ENCODE measurements at regions not wholly inside any gene's neighbourhood (a gene's known extent, or its start where the extent isn't known, plus 50 kb on each side); places are given as distances from the start of the nearest gene placed in this dataset.

DNA sequence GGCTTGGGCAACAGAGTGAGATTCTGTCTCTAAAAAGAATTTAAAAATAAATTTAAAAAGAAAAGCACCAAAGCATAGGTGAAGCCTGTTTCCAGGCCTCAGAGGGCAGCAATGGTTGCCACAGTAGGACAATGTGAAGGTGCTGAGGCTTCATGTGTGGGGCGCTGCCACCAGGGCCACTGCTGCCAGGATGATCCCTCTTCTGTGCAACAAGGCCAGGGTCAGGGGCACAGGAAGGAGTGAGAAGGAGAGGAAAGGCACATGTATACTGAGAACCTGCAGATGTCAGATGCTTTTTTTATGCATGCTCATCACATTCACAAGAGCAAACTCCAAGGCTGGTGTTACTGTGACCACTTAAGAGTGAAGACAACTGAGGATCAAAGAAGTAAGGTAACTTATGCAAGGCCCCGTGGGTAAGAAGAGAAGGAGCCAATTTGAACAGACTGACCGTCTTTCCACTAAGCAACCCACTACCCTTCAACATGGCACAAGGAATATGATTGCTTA lies 79.7 kb upstream of the ACKR3 start:
- H3K27ac ChIP-seq (ENCODE audit: low read depth, low read length) = no peak overlapping the region
- no peak overlapping the region for H3K9ac ChIP-seq (ENCODE audit: low read depth in 1 of 2, low read length in 2 of 2)
- H3K27me3 ChIP-seq (ENCODE audit: control insufficient read depth in 1 of 2, insufficient read depth in 2 of 2, low read length in 2 of 2) = no peaks in the 10 kb centered on the region
- no peaks in the 10 kb centered on the region for H3K9me3 ChIP-seq (ENCODE audit: control insufficient read depth in 1 of 2, low read length in 2 of 2)
- no peaks in the 10 kb centered on the region for H3K36me3 ChIP-seq (ENCODE audit: control insufficient read depth in 1 of 2, insufficient read depth in 2 of 2, low read length in 2 of 2)
- H3K4me3 ChIP-seq (ENCODE audit: low read depth in 1 of 2, low read length in 2 of 2) = no peak overlapping the region
- H3K4me1 ChIP-seq (ENCODE audit: control insufficient read depth in 1 of 2, insufficient read depth in 2 of 2, low read length in 2 of 2) = no peaks in the 10 kb centered on the region

DNA sequence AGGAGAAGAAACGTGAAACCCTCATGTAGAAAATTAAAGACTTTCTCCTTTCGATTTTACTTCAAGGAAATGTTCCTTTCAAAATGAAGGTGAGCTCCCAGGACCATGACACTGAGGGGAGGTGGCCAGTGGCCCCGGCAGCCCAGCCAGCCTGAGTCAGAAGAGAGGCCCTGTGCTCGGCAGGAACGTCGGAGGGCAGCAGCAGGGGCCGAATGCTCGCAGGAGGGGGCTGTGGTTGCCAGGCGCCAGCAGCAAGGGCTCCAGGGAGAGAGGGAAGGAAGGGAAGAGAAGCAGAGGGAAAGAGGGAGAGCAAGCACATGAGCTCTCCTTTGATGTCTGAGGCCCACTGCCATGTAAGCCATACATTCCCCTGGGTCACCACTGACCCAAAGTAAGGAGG lies 73.3 kb upstream of the ACKR3 start:
- Histone ChIP-seq H3K9ac (ENCODE audit: low read depth in 1 of 2, low read length in 2 of 2) (no peak overlapping the region), H3K4me1 (ENCODE audit: control insufficient read depth in 1 of 2, insufficient read depth in 2 of 2, low read length in 2 of 2) (no peaks in the 10 kb centered on the region)

DNA sequence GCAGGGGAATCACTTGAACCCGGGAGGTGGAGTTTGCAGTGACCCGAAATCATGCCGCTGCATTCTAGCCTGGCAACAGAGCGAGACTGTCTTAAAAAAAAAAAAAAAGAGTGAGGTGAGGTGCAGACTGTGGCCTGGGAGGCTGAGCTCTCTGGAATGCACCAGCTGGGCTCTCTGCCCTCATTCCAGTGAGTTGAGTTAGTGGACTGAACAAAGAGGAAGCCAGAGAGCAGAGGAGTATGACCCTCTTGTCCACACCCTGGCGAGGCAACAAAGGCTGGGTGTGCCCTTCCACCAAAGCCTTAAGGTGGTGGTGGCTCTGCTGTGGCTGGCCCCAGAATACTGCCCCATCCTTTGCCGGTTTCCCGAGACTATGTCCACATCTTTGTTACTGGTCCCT lies 71.3 kb upstream of the ACKR3 start:
- Histone ChIP-seq H3K27ac (ENCODE audit: low read depth, low read length) (no peak overlapping the region), H3K4me1 (ENCODE audit: control insufficient read depth in 1 of 2, insufficient read depth in 2 of 2, low read length in 2 of 2) (no peaks in the 10 kb centered on the region), H3K27me3 (ENCODE audit: control insufficient read depth in 1 of 2, insufficient read depth in 2 of 2, low read length in 2 of 2) (no peaks in the 10 kb centered on the region), H3K9me3 (ENCODE audit: control insufficient read depth in 1 of 2, low read length in 2 of 2) (no peaks in the 10 kb centered on the region), H3K36me3 (ENCODE audit: control insufficient read depth in 1 of 2, insufficient read depth in 2 of 2, low read length in 2 of 2) (no peaks in the 10 kb centered on the region), H3K4me3 (ENCODE audit: low read depth in 1 of 2, low read length in 2 of 2) (no peak overlapping the region), H3K9ac (ENCODE audit: low read depth in 1 of 2, low read length in 2 of 2) (no peak overlapping the region)

More for the DNA sequence above, 73.3 kb upstream of the ACKR3 start:
- no peaks in the 10 kb centered on the region for H3K36me3 ChIP-seq (ENCODE audit: control insufficient read depth in 1 of 2, insufficient read depth in 2 of 2, low read length in 2 of 2)
- no peak overlapping the region for H3K27ac ChIP-seq (ENCODE audit: low read depth, low read length)
- no peaks in the 10 kb centered on the region for H3K9me3 ChIP-seq (ENCODE audit: control insufficient read depth in 1 of 2, low read length in 2 of 2)
- no peak overlapping the region for H3K4me3 ChIP-seq (ENCODE audit: low read depth in 1 of 2, low read length in 2 of 2)
- no peaks in the 10 kb centered on the region for H3K27me3 ChIP-seq (ENCODE audit: control insufficient read depth in 1 of 2, insufficient read depth in 2 of 2, low read length in 2 of 2)

DNA sequence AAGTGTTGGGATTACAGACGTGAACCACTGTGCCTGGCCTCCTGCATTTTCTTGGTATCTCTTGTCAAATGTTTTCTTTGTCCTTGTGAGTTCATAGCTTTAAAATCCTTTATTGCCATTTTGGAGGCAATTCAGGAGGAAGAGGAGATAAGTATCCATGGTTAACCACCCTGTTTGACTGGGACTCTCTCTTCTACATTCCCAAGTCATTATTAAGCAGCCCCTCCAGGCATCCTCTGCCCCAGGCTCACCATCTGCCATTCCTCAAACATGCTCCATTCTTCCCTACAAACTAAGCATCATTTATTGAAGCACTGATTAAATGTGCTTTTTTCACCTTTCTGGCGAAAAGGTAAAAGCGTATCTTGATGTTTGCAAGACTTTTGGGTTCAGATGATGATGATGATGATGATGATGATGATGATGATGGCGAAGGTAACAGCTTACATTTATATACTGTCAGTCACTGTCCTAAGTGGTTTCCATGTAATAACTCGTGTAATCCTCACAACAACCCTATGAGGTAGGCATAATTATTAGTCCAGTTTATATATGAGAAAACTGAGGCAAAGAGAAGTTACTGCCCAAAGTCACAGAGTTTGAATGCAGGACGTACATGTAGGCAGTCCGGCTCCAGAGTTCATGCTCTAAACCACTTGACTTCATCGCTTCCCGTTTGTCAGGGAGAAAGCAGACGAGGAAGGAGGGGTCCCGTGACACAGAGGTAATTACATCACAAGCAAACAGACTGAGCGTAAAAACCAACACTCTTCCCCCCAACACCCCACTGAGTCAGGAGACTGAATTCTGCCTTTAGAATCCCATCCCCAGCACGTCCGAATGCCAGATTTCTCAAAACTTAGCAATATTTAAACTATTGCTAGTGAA lies 69.7 kb upstream of the ACKR3 start:
- Histone ChIP-seq H3K27me3 (ENCODE audit: control insufficient read depth in 1 of 2, insufficient read depth in 2 of 2, low read length in 2 of 2) (no peaks in the 10 kb centered on the region), H3K9me3 (ENCODE audit: control insufficient read depth in 1 of 2, low read length in 2 of 2) (no peaks in the 10 kb centered on the region), H3K27ac (ENCODE audit: low read depth, low read length) (no peak overlapping the region), H3K9ac (ENCODE audit: low read depth in 1 of 2, low read length in 2 of 2) (no peak overlapping the region), H3K4me3 (ENCODE audit: low read depth in 1 of 2, low read length in 2 of 2) (no peak overlapping the region), H3K4me1 (ENCODE audit: control insufficient read depth in 1 of 2, insufficient read depth in 2 of 2, low read length in 2 of 2) (no peaks in the 10 kb centered on the region), H3K36me3 (ENCODE audit: control insufficient read depth in 1 of 2, insufficient read depth in 2 of 2, low read length in 2 of 2) (no peaks in the 10 kb centered on the region)

DNA sequence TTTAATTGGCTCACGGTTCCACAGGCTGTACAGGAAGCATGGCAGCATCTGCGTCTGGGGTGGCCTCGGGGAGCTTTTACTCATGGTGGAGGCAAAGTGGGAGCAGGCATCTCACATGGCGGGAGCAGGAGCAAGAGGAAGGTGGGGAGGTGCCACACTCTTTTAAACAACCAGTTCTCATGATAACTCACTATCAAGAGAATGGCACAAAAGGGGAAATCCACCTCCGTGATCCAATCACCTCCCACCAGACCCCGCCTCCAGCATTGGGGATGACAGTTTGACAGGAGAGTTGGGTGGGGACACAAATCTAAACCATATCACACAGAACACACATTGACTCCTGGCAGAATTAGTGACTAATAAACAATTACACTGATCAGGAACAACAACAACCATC lies 68.6 kb upstream of the ACKR3 start:
- Histone ChIP-seq H3K27ac (ENCODE audit: low read depth, low read length) (no peak overlapping the region), H3K9ac (ENCODE audit: low read depth in 1 of 2, low read length in 2 of 2) (no peak overlapping the region), H3K9me3 (ENCODE audit: control insufficient read depth in 1 of 2, low read length in 2 of 2) (no peaks in the 10 kb centered on the region), H3K4me1 (ENCODE audit: control insufficient read depth in 1 of 2, insufficient read depth in 2 of 2, low read length in 2 of 2) (no peaks in the 10 kb centered on the region), H3K36me3 (ENCODE audit: control insufficient read depth in 1 of 2, insufficient read depth in 2 of 2, low read length in 2 of 2) (no peaks in the 10 kb centered on the region), H3K27me3 (ENCODE audit: control insufficient read depth in 1 of 2, insufficient read depth in 2 of 2, low read length in 2 of 2) (peaks cover 0 to 2% of the 10 kb centered on the region in 2 donors), H3K4me3 (ENCODE audit: low read depth in 1 of 2, low read length in 2 of 2) (no peak overlapping the region)

DNA sequence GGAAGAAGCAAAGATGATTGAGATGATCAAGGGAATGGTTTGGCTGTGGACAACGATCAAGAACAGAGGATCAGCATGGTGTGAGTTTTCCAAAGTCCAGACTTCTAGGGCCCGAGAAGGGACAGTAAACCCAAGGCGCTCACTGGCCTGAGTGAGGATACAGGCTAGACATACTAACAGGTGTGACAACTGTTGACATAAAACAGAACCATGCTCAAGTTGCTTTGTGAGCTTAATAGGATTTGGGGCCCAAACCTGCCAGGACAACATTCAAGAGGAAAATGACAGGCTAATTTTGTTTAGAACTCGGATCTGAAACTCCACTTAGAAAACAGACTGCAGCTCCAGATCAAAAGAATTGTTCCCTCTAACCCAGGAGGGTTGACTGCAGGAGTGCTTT lies 68.1 kb upstream of the ACKR3 start:
- H3K27me3 ChIP-seq (ENCODE audit: control insufficient read depth in 1 of 2, insufficient read depth in 2 of 2, low read length in 2 of 2) = peaks cover 4 to 6% of the 10 kb centered on the region in 2 donors
- H3K9me3 ChIP-seq (ENCODE audit: control insufficient read depth in 1 of 2, low read length in 2 of 2) = no peaks in the 10 kb centered on the region
- no peaks in the 10 kb centered on the region for H3K36me3 ChIP-seq (ENCODE audit: control insufficient read depth in 1 of 2, insufficient read depth in 2 of 2, low read length in 2 of 2)
- no peaks in the 10 kb centered on the region for H3K4me1 ChIP-seq (ENCODE audit: control insufficient read depth in 1 of 2, insufficient read depth in 2 of 2, low read length in 2 of 2)
- H3K9ac ChIP-seq (ENCODE audit: low read depth in 1 of 2, low read length in 2 of 2) = no peak overlapping the region
- no peak overlapping the region for H3K4me3 ChIP-seq (ENCODE audit: low read depth in 1 of 2, low read length in 2 of 2)
- H3K27ac ChIP-seq (ENCODE audit: low read depth, low read length) = no peak overlapping the region

DNA sequence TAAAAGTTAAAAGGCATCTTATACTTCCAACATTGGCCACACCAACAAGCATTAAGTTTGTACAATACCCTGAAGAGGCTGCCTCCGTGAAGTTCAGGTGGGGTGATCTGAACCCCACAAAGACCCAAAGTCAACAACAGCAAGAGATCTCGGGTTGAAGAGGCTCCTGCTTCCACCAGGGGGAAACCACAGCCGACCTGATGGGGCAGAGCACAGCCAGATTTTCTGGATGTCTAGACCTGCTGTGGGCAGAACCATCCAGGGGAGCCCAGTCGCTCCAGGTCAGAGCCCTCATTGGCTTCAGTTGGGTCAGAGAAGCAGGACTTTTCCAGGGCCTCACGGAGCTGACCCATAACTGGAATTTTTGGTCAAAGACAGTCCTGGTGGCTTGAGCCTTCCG lies 66.5 kb upstream of the ACKR3 start:
- H3K4me1 ChIP-seq (ENCODE audit: control insufficient read depth in 1 of 2, insufficient read depth in 2 of 2, low read length in 2 of 2) = no peaks in the 10 kb centered on the region
- no peaks in the 10 kb centered on the region for H3K9me3 ChIP-seq (ENCODE audit: control insufficient read depth in 1 of 2, low read length in 2 of 2)
- H3K27ac ChIP-seq (ENCODE audit: low read depth, low read length) = no peak overlapping the region
- H3K9ac ChIP-seq (ENCODE audit: low read depth in 1 of 2, low read length in 2 of 2) = no peak overlapping the region
- H3K36me3 ChIP-seq (ENCODE audit: control insufficient read depth in 1 of 2, insufficient read depth in 2 of 2, low read length in 2 of 2) = no peaks in the 10 kb centered on the region
- H3K4me3 ChIP-seq (ENCODE audit: low read depth in 1 of 2, low read length in 2 of 2) = no peak overlapping the region
- peaks cover 13 to 17% of the 10 kb centered on the region in 2 donors for H3K27me3 ChIP-seq (ENCODE audit: control insufficient read depth in 1 of 2, insufficient read depth in 2 of 2, low read length in 2 of 2)

DNA sequence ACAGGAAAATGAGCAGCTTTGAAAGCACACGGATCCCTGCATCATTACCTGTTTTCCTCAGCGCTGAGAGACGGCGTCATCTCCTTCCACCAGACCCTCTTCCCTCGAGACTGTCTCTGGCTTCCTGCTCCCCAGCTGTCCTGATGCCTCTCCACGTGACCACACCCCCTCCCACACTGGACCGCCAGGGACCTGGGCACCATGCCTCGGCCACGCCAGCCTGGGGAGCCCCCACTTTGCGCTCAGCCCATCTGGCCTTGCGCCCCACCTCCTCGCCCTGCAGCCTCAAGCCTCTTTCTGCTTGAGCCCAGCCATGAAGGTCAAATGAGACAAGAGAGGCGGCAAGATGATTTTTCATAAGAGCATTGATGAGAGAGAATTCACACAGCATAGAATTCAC lies 66.0 kb upstream of the ACKR3 start:
- Histone ChIP-seq H3K4me1 (ENCODE audit: control insufficient read depth in 1 of 2, insufficient read depth in 2 of 2, low read length in 2 of 2) (no peaks in the 10 kb centered on the region), H3K36me3 (ENCODE audit: control insufficient read depth in 1 of 2, insufficient read depth in 2 of 2, low read length in 2 of 2) (no peaks in the 10 kb centered on the region), H3K27me3 (ENCODE audit: control insufficient read depth in 1 of 2, insufficient read depth in 2 of 2, low read length in 2 of 2) (peaks cover 18 to 21% of the 10 kb centered on the region in 2 donors), H3K9ac (ENCODE audit: low read depth in 1 of 2, low read length in 2 of 2) (no peak overlapping the region), H3K27ac (ENCODE audit: low read depth, low read length) (no peak overlapping the region), H3K4me3 (ENCODE audit: low read depth in 1 of 2, low read length in 2 of 2) (no peak overlapping the region), H3K9me3 (ENCODE audit: control insufficient read depth in 1 of 2, low read length in 2 of 2) (no peaks in the 10 kb centered on the region)

DNA sequence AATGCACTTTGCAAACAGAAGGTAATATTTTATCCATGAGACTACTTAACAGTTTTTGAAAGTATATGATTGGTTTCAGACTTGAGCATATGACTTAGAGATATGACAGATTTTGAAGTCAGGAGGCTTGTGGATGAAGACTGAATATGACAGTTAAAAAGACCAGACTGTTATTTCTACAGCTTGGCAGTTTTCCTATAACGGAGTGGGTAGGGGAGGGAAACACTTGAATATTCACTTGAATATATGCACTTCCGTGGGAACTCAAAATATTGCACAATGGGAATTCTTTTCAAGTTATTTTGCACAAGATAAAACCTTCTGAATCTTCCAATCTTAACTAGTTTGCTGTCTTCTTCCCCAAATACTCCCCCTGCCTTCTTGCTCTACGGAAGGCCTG lies 64.6 kb upstream of the ACKR3 start:
- no peaks in the 10 kb centered on the region for H3K36me3 ChIP-seq (ENCODE audit: control insufficient read depth in 1 of 2, insufficient read depth in 2 of 2, low read length in 2 of 2)
- no peak overlapping the region for H3K4me3 ChIP-seq (ENCODE audit: low read depth in 1 of 2, low read length in 2 of 2)
- H3K9ac ChIP-seq (ENCODE audit: low read depth in 1 of 2, low read length in 2 of 2) = no peak overlapping the region
- no peak overlapping the region for H3K27ac ChIP-seq (ENCODE audit: low read depth, low read length)
- peaks cover 19 to 21% of the 10 kb centered on the region in 2 donors for H3K27me3 ChIP-seq (ENCODE audit: control insufficient read depth in 1 of 2, insufficient read depth in 2 of 2, low read length in 2 of 2)
- H3K9me3 ChIP-seq (ENCODE audit: control insufficient read depth in 1 of 2, low read length in 2 of 2) = no peaks in the 10 kb centered on the region
- no peaks in the 10 kb centered on the region for H3K4me1 ChIP-seq (ENCODE audit: control insufficient read depth in 1 of 2, insufficient read depth in 2 of 2, low read length in 2 of 2)

DNA sequence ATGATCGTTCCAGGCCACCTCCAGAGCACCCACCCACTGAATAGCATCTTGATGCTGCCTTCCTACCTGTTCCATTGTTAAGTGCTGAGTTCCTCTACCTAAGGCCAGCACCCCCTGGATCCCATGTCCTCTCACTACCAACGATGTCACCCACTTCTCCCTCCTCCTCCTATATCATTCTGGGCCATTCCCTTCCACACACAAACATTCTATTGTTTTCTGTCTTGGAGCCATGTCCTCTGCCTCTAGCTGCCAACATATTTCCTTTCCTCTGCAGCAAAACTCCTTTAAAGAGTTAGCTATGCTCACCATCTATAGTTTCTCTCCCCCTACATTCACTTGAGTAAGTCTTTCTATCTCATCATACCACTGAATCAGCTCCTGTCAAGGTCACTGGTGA lies 64.0 kb upstream of the ACKR3 start:
- Histone ChIP-seq H3K27me3 (ENCODE audit: control insufficient read depth in 1 of 2, insufficient read depth in 2 of 2, low read length in 2 of 2) (peaks cover 19 to 21% of the 10 kb centered on the region in 2 donors), H3K27ac (ENCODE audit: low read depth, low read length) (no peak overlapping the region), H3K36me3 (ENCODE audit: control insufficient read depth in 1 of 2, insufficient read depth in 2 of 2, low read length in 2 of 2) (no peaks in the 10 kb centered on the region), H3K9me3 (ENCODE audit: control insufficient read depth in 1 of 2, low read length in 2 of 2) (no peaks in the 10 kb centered on the region), H3K9ac (ENCODE audit: low read depth in 1 of 2, low read length in 2 of 2) (no peak overlapping the region), H3K4me1 (ENCODE audit: control insufficient read depth in 1 of 2, insufficient read depth in 2 of 2, low read length in 2 of 2) (no peaks in the 10 kb centered on the region), H3K4me3 (ENCODE audit: low read depth in 1 of 2, low read length in 2 of 2) (no peak overlapping the region)

Measured in duodenal mucosa (tissue), 2 donors.